ENCODE measurements at regions not wholly inside any gene's neighbourhood (a gene's known extent, or its start where the extent isn't known, plus 50 kb on each side); places are given as distances from the start of the nearest gene placed in this dataset.
"Not testable (repeated sequence)": the region's sequence is repeated elsewhere in the genome, so short reads cannot be mapped to it uniquely, and the experiment has no call there.

DNA sequence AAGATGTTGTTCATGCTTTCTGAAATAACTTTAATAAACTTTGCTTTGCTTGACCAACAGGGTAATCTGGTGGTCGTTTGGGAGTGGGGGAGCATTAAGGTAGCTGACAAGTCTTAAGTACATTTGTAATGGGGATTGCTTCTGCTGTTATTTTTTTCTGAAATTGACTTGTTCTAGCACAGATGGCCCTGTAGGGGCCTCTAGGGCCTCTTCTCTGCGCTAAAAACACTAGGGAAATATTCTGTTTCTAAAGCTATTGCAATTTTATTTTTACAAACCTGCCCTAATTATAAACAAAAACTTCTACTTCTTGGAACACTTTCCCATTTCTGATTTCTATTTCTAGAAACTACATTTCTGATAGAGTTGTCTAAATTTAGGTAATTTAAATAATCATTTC, 191.3 kb upstream of the KCNJ3 start:
- no peak overlapping the region for H3K4me3 Mint-ChIP-seq
- H3K27me3 Mint-ChIP-seq (ENCODE audit: low read depth) = no peaks in the 10 kb centered on the region
- no peaks in the 10 kb centered on the region for H3K9me3 Mint-ChIP-seq (ENCODE audit: insufficient read depth)
- POLR2A ChIA-PET = no interaction called here
- H3K27ac Mint-ChIP-seq = no peak overlapping the region
- ATAC-seq = no peak
- DNase-seq = no peak
- H3K4me1 Mint-ChIP-seq (ENCODE audit: low read depth) = no peaks in the 10 kb centered on the region
- CTCF ChIA-PET = no interaction called here
- no peaks in the 10 kb centered on the region for H3K36me3 Mint-ChIP-seq (ENCODE audit: low read depth)

DNA sequence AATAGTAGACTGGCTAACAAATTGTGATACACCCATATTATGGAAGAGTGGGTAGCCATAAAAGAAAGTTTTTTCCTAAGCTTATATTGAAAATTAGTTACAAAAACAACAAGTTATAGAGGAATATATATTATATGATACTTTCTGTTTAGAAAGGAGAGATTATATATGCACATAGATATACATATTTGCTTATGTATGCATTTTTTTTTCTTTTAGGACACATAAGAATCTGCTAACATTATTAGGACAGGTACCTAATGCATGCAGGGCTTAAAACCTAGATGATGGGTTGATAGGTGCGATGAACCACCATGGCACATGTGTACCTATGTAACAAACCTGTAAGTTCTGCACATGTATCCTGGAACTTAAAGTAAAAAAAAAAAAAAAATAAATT, 179.6 kb upstream of the KCNJ3 start:
- no peak for DNase-seq
- no peak overlapping the region for H3K27ac Mint-ChIP-seq
- H3K27me3 Mint-ChIP-seq (ENCODE audit: low read depth) = no peaks in the 10 kb centered on the region
- POLR2A ChIA-PET = no interaction called here
- no peaks in the 10 kb centered on the region for H3K36me3 Mint-ChIP-seq (ENCODE audit: low read depth)
- H3K4me1 Mint-ChIP-seq (ENCODE audit: low read depth) = no peaks in the 10 kb centered on the region
- no peak for ATAC-seq
- H3K4me3 Mint-ChIP-seq = no peak overlapping the region
- CTCF ChIA-PET = no interaction called here
- no peaks in the 10 kb centered on the region for H3K9me3 Mint-ChIP-seq (ENCODE audit: insufficient read depth)

DNA sequence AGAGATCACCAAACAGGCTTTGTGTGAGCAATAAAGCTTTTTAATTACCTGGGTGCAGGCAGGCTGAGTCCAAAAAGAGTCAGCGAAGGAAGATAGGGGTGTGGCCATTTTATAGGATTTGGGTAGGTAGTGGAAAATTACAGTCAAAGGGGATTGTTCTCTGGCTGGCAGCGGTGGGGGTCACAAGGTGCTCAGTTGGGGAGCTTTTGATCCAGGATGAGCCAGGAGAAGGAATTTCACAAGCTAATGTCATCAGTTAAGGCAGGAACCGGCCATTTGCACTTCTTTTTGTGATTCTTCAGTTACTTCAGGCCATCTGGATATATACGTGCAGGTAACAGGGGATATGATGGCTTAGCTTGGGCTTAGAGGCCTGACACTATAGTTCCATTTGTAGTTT, 177.5 kb upstream of the KCNJ3 start:
- POLR2A ChIA-PET; H3K36me3 Mint-ChIP-seq (ENCODE audit: low read depth); H3K9me3 Mint-ChIP-seq (ENCODE audit: insufficient read depth); ATAC-seq; CTCF ChIA-PET; H3K27me3 Mint-ChIP-seq (ENCODE audit: low read depth); H3K4me3 Mint-ChIP-seq; H3K4me1 Mint-ChIP-seq (ENCODE audit: low read depth); H3K27ac Mint-ChIP-seq; DNase-seq: not testable (repeated sequence)

DNA sequence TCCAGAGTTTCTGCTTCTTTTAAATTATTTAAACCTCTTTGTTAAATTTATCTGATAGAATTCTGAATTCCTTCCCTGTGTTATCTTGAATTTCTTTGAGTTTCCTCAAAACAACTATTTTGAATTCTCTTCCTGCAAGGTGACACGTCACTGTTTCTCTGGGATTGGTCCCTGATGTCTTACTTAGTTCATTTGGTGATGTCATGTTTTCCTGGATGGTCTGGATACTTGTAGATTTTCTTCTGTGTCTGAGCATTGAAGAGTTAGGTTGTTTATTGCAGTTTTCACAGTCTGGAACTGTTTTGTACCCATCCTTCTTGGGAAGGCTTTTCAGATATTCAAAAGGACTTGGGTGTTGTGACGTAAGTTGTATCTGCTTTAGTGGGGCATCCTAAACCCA, 172.3 kb upstream of the KCNJ3 start:
- Mint-ChIP-seq H3K27ac (no peak overlapping the region), H3K36me3 (ENCODE audit: low read depth) (no peaks in the 10 kb centered on the region), H3K27me3 (ENCODE audit: low read depth) (no peaks in the 10 kb centered on the region), H3K4me1 (ENCODE audit: low read depth) (no peaks in the 10 kb centered on the region), H3K4me3 (no peak overlapping the region), H3K9me3 (ENCODE audit: insufficient read depth) (peaks cover 4% of the 10 kb centered on the region)
- ChIA-PET CTCF (no interaction called here), POLR2A (no interaction called here)
- ATAC-seq (no peak), DNase-seq (no peak)

DNA sequence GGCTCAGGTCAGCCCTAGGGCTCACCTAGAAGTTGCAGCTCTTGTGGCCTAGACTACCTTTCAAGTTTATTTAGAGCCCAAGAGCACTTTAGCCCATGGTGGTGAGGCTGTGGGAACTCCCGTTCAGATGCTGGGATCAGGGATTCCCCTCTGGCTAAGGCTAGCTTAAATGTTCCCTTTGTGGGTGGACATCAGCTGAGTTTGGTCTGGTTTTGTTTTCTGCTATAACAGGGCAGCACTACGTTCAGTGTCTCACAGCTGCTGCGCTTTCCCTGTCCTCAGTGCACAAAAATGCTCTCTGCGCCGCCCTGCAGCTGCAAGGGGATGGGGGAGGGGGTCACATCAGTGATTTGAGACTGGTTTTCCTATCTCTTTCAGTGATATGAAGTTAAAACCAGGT, 170.5 kb upstream of the KCNJ3 start:
- ATAC-seq (no peak), DNase-seq (no peak)
- H3K27me3 Mint-ChIP-seq (ENCODE audit: low read depth) = no peaks in the 10 kb centered on the region
- no peaks in the 10 kb centered on the region for H3K4me1 Mint-ChIP-seq (ENCODE audit: low read depth)
- ChIA-PET CTCF (no interaction called here), POLR2A (no interaction called here)
- no peak overlapping the region for H3K27ac Mint-ChIP-seq
- no peak overlapping the region for H3K4me3 Mint-ChIP-seq
- no peaks in the 10 kb centered on the region for H3K36me3 Mint-ChIP-seq (ENCODE audit: low read depth)
- H3K9me3 Mint-ChIP-seq (ENCODE audit: insufficient read depth) = peaks cover 4% of the 10 kb centered on the region

DNA sequence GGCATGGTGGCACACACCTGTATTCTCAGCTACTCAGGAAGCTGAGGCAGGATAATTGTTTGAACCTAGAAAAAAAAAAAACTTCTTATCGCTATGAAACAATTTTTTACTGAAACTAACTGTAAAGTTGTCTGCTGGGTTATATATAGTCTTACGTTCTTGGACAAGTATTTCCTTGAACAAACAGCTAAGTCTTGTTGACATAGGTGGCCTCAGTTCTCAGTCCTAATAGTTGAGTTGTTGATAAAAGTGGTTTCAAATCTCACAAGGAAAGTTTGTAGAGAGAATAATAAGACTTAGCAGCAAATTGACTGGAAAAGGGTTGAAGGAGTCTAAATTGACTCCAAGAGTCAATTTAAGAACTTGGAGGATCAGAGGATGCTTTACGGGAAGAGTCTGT, 166.5 kb upstream of the KCNJ3 start:
- POLR2A ChIA-PET = no interaction called here
- H3K27me3 Mint-ChIP-seq (ENCODE audit: low read depth) = no peaks in the 10 kb centered on the region
- no peak overlapping the region for H3K4me3 Mint-ChIP-seq
- DNase-seq = no peak
- CTCF ChIA-PET = no interaction called here
- no peaks in the 10 kb centered on the region for H3K4me1 Mint-ChIP-seq (ENCODE audit: low read depth)
- H3K9me3 Mint-ChIP-seq (ENCODE audit: insufficient read depth) = peaks cover 4% of the 10 kb centered on the region
- no peaks in the 10 kb centered on the region for H3K36me3 Mint-ChIP-seq (ENCODE audit: low read depth)
- no peak for ATAC-seq
- H3K27ac Mint-ChIP-seq = no peak overlapping the region

DNA sequence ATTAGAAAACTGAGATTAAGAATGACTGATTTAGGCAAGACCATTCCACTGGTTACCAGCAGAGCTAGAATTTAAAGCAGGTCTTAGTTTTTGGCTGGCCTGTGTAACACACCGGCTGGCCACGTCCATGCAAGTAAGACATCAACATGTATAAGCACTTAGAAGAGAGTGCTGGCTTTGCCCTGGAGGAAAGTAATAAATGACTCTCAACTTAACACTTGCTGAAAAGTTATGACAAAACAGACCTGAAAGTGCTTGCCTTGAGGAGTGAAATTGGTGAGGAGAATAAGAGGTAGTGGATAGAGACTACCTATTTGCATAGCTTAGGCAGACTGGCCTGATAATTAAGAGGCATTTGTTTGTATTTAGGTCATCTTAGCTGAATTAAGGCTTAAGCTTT, 165.7 kb upstream of the KCNJ3 start:
- no peaks in the 10 kb centered on the region for H3K36me3 Mint-ChIP-seq (ENCODE audit: low read depth)
- H3K27ac Mint-ChIP-seq = no peak overlapping the region
- CTCF ChIA-PET = no interaction called here
- H3K4me1 Mint-ChIP-seq (ENCODE audit: low read depth) = no peaks in the 10 kb centered on the region
- peaks cover 4% of the 10 kb centered on the region for H3K9me3 Mint-ChIP-seq (ENCODE audit: insufficient read depth)
- H3K27me3 Mint-ChIP-seq (ENCODE audit: low read depth) = no peaks in the 10 kb centered on the region
- no peak overlapping the region for H3K4me3 Mint-ChIP-seq
- POLR2A ChIA-PET = no interaction called here
- no peak for ATAC-seq
- DNase-seq = no peak

DNA sequence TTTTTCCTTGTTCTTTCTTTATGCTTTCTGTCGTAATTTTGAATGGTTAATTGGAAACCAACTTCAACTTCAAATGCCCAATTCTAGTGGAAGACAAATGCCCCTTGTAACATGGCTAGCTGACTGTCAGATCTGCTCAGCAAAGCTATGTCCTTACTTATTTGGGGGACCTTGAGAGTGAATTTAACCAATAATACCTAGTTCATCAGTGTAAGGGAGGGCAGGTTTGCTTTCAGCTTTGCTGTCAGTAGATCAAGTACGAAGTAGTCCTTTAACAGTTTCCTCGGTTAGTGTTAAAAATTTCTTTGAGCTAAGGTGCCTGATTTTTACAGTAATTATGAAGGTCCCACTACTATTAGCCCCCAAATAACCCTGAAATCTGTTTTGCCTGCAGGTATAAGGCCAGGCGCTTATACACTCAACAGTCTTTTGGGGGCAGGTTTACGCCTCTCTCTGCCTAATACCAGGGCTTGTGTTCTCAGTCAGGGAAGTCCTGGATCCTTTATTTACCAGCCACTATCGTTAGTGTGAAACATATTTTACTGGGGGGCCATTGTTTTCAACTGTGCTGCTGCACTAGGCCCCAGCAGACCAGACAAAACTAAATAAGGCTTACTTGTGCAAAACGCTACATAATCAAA, 165.1 kb upstream of the KCNJ3 start:
- Mint-ChIP-seq H3K4me3 (no peak overlapping the region), H3K9me3 (ENCODE audit: insufficient read depth) (peaks cover 4% of the 10 kb centered on the region), H3K36me3 (ENCODE audit: low read depth) (no peaks in the 10 kb centered on the region), H3K27ac (no peak overlapping the region), H3K27me3 (ENCODE audit: low read depth) (no peaks in the 10 kb centered on the region), H3K4me1 (ENCODE audit: low read depth) (no peaks in the 10 kb centered on the region)
- ChIA-PET POLR2A (no interaction called here), CTCF (no interaction called here)
- no peak for DNase-seq
- ATAC-seq = no peak

DNA sequence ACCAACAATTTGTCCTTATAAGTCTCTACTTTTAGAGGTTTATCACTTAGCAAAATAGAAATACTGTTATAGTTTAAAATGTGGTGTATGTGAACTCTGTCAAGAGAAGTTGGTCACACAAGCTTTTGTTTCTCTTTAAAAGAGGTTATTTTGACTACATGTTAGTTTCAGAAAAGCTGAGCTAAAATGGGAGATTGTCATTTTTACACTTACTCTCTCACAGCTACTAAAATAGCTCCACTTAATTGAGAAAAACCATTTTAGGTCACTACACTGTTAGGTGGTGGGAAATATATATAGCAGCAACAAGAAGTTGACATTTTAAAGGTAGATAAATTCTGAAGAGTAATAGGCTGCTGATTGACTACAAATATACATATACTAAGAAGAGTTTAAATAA, 161.5 kb upstream of the KCNJ3 start:
- H3K4me1 Mint-ChIP-seq (ENCODE audit: low read depth) = no peaks in the 10 kb centered on the region
- CTCF ChIA-PET = no interaction called here
- ATAC-seq = no peak
- POLR2A ChIA-PET = no interaction called here
- H3K36me3 Mint-ChIP-seq (ENCODE audit: low read depth) = no peaks in the 10 kb centered on the region
- H3K4me3 Mint-ChIP-seq = no peak overlapping the region
- H3K9me3 Mint-ChIP-seq (ENCODE audit: insufficient read depth) = peaks cover 5% of the 10 kb centered on the region
- H3K27me3 Mint-ChIP-seq (ENCODE audit: low read depth) = no peaks in the 10 kb centered on the region
- H3K27ac Mint-ChIP-seq = no peak overlapping the region
- no peak for DNase-seq

DNA sequence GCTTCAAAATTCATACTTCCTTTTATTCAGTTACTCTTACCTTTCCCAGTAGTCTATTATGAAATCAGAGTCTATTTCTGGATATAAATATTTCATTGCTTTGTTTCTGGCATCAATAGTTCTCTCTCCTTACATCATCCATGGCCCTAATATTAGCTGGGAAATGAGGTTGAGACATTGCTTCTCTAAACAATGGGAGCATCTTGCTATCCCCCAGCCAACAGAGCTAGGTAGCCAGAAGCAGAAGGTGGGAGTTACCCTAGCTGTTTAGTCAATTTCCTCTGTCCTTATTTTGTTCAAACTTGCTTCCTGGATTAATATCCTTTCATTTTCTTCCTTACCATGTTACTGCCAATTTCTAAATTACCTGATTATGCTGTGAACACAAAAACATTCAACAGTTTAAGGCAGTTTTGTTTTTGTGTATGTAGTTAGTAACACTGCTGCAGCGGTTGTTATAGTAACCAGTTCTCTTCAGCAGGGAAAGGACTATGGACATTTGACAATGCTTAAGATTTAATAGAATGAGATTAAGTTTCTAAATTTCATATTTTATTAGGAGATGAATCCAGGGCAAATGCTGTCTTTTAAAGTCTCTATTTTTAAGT, 160.5 kb upstream of the KCNJ3 start:
- Mint-ChIP-seq H3K36me3 (ENCODE audit: low read depth) (no peaks in the 10 kb centered on the region), H3K27me3 (ENCODE audit: low read depth) (no peaks in the 10 kb centered on the region), H3K9me3 (ENCODE audit: insufficient read depth) (peaks cover 5% of the 10 kb centered on the region), H3K4me1 (ENCODE audit: low read depth) (no peaks in the 10 kb centered on the region), H3K27ac (no peak overlapping the region), H3K4me3 (no peak overlapping the region)
- no peak for ATAC-seq
- ChIA-PET POLR2A (no interaction called here), CTCF (no interaction called here)
- no peak for DNase-seq

DNA sequence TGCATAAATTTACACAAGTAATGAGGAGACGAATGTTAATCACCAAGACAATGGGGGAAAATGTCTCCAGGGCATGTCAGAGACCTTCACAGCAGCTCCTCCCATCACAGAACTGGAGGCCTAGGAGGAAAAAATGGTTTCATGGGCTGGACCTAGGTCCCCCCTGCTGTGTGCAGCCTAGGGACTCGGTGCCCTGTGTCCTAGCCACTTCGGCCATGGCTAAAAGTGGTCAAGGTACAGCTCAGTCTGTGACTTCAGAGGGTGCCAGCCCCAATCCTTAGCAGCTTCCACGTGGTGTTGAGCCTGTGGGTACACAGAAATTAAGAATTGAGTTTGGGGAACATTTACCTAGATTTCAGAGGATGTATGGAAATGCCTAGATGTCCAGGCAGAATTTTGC, 152.2 kb upstream of the KCNJ3 start:
- no peak overlapping the region for H3K4me3 Mint-ChIP-seq
- DNase-seq (no peak), ATAC-seq (no peak)
- ChIA-PET CTCF (no interaction called here), POLR2A (no interaction called here)
- no peaks in the 10 kb centered on the region for H3K4me1 Mint-ChIP-seq (ENCODE audit: low read depth)
- no peaks in the 10 kb centered on the region for H3K36me3 Mint-ChIP-seq (ENCODE audit: low read depth)
- no peaks in the 10 kb centered on the region for H3K27me3 Mint-ChIP-seq (ENCODE audit: low read depth)
- H3K27ac Mint-ChIP-seq = no peak overlapping the region
- peaks cover 15% of the 10 kb centered on the region for H3K9me3 Mint-ChIP-seq (ENCODE audit: insufficient read depth)

DNA sequence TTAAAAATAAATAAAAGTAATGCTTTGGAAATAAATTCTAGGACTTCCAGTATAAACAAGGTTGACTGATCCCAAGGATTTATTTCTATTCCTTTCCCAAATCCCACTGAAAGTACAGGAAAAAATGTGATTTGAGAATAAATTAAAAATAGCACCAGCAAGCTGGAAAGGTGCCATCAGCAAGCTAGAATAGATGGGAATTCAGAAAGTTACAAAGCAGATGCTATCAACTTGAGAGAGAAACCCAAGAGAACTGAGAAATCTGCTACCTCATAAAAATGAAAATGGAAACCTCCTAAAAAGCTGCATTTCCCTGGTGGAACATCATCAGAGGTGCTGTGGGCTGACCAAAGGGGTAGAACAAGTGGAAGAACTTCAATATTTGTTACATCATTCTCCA, 148.6 kb upstream of the KCNJ3 start:
- ATAC-seq (no peak), DNase-seq (no peak)
- CTCF ChIA-PET = no interaction called here
- no peak overlapping the region for H3K4me3 Mint-ChIP-seq
- H3K27ac Mint-ChIP-seq = no peak overlapping the region
- no peaks in the 10 kb centered on the region for H3K4me1 Mint-ChIP-seq (ENCODE audit: low read depth)
- no peaks in the 10 kb centered on the region for H3K27me3 Mint-ChIP-seq (ENCODE audit: low read depth)
- POLR2A ChIA-PET = no interaction called here
- H3K9me3 Mint-ChIP-seq (ENCODE audit: insufficient read depth) = peaks cover 15% of the 10 kb centered on the region
- no peaks in the 10 kb centered on the region for H3K36me3 Mint-ChIP-seq (ENCODE audit: low read depth)

DNA sequence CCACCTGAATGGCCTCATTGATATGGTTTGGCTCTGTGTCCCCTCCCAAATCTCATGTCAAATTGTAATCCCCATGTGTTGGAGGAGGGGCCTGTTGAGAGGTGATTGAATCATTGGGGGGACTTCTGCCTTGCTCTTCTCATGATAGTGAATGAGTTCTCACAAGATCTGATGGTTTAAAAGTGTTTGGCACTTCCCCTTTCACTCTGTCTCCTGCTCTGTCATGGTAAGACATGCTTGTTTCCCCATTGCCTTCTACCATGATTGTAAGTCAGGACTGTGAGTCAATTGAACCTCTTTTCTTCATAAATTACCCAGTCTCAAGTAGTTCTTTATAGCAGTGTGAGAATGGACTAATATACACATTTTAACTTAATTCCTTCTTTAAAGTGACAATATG, 146.8 kb upstream of the KCNJ3 start:
- DNase-seq (no peak), ATAC-seq (no peak)
- no peaks in the 10 kb centered on the region for H3K4me1 Mint-ChIP-seq (ENCODE audit: low read depth)
- POLR2A ChIA-PET = no interaction called here
- no peak overlapping the region for H3K4me3 Mint-ChIP-seq
- no peak overlapping the region for H3K27ac Mint-ChIP-seq
- CTCF ChIA-PET = no interaction called here
- H3K9me3 Mint-ChIP-seq (ENCODE audit: insufficient read depth) = peaks cover 3% of the 10 kb centered on the region
- no peaks in the 10 kb centered on the region for H3K27me3 Mint-ChIP-seq (ENCODE audit: low read depth)
- H3K36me3 Mint-ChIP-seq (ENCODE audit: low read depth) = no peaks in the 10 kb centered on the region
